Transverse colon (tissue), 4 donors: ENCODE measurements at regions not wholly inside any gene's neighbourhood (a gene's known extent, or its start where the extent isn't known, plus 50 kb on each side); places are given as distances from the start of the nearest gene placed in this dataset.

ENCODE experiments used
- CTCF ChIP-seq, 5 experiments: fragments of 200-600 bp in 3 of 5; fragments of 450-650 bp in 2 of 5; sonication (generic) in 3 of 5; IDR thresholded peaks; 1 replicate in 2 of 5; 2 replicates in 3 of 5; pipeline ENCODE4 v1.5.1; 2016 to 2017; ENCODE audit warnings: antibody characterized with exemption in 5 of 5, inconsistent platforms in 3 of 5, mild to moderate bottlenecking in 2 of 5, moderate library complexity in 1 of 5
- EP300 ChIP-seq: sonication (generic); formaldehyde crosslinking; IDR thresholded peaks from one replicate; pipeline ENCODE4 v1.6.1; 2017; ENCODE audit warnings: antibody characterized with exemption, low read depth
- POLR2A ChIP-seq: fragments of 450-650 bp; IDR thresholded peaks from one replicate; pipeline ENCODE4 v1.6.1; 2016; ENCODE audit warnings: antibody characterized with exemption, mild to moderate bottlenecking, moderate library complexity
- POLR2AphosphoS5 ChIP-seq, 3 donors: sonication (generic); formaldehyde crosslinking; IDR thresholded peaks; one replicate each; pipeline ENCODE4 v1.6.1; 2016; ENCODE audit warnings: antibody characterized with exemption in 3 of 3

- TF ChIP-seq CTCF (IDR thresholded peaks at IDR 0.05) = no peak
- TF ChIP-seq POLR2AphosphoS5 (IDR thresholded peaks at IDR 0.05) = no peak
- TF ChIP-seq POLR2A = no peak
- TF ChIP-seq EP300 = no peak
Measured at GRCh38 chr10:117927871-117928270, 118.9 kb downstream of the RAB11FIP2 start.
